ENCODE measurements at regions not wholly inside any gene's neighbourhood (a gene's known extent, or its start where the extent isn't known, plus 50 kb on each side); places are given as distances from the start of the nearest gene placed in this dataset.

DNA sequence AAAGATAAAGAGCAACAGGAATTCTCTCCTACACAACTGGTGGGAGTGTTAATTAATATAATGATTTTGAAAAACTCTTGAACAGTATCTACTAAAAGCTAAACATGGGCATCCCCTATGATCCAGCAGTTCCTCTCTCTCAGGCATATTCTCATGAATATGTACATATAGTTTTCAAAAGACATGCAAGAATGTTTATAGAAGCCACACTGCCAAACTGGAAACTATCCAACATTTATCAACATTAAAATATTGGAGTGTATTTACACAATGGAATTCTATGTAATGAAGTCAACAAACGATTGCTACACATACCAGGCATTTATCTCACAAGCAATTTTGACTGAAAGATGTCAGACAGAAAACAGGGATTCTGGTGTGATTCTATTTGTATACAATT is 404.5 kb upstream of the ANKRD30A start:
- 4 to 9% methylated on average over 1 of the region's 1 CpG for WGBS, 2 donors
- intact Hi-C loops (cut with DNase I; ENCODE audit: low total_unique reads), result no loop called here

DNA sequence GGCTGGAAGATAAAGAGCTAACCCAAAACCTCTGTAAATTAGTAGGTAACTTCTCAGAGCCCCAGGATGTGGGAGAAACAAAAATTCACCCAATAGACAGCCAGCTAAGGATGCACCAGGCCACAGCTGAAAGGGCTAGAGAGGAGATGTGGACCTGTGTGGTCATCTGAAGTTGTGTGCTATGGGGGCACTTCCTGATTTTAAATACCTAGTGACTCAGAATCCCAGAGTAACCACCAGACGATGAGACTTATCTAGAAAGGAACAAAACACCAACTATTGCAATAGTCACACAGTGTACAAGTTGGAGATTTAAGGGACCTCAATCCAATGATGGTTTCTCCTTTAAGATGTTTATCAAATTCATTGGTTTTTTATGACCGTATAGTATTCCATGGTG is 408.3 kb upstream of the ANKRD30A start:
- no peak for DNase-seq (ENCODE audit: low spot score in 2 of 2)
- intact Hi-C loops (cut with DNase I; ENCODE audit: low total_unique reads), result no loop called here
- H3K4me3 ChIP-seq (ENCODE audit: low read depth, poor library complexity, severe bottlenecking), result no peak overlapping the region
- TF ChIP-seq, protein P1, sequence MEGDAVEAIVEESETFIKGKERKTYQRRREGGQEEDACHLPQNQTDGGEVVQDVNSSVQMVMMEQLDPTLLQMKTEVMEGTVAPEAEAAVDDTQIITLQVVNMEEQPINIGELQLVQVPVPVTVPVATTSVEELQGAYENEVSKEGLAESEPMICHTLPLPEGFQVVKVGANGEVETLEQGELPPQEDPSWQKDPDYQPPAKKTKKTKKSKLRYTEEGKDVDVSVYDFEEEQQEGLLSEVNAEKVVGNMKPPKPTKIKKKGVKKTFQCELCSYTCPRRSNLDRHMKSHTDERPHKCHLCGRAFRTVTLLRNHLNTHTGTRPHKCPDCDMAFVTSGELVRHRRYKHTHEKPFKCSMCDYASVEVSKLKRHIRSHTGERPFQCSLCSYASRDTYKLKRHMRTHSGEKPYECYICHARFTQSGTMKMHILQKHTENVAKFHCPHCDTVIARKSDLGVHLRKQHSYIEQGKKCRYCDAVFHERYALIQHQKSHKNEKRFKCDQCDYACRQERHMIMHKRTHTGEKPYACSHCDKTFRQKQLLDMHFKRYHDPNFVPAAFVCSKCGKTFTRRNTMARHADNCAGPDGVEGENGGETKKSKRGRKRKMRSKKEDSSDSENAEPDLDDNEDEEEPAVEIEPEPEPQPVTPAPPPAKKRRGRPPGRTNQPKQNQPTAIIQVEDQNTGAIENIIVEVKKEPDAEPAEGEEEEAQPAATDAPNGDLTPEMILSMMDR (IDR thresholded peaks at IDR 0.05), result no peak
- no peak for TF ChIP-seq POLR2A (IDR thresholded peaks at IDR 0.05)
- 86 to 91% methylated on average over 2 of the region's 2 CpGs for WGBS, 2 donors

More for the DNA sequence above, 404.5 kb upstream of the ANKRD30A start:
- no peak for DNase-seq (ENCODE audit: low spot score in 2 of 2)
- TF ChIP-seq POLR2A (IDR thresholded peaks at IDR 0.05), result no peak
- TF ChIP-seq, protein P1 (IDR thresholded peaks at IDR 0.05), result no peak
- no peak overlapping the region for H3K4me3 ChIP-seq (ENCODE audit: low read depth, poor library complexity, severe bottlenecking)

DNA sequence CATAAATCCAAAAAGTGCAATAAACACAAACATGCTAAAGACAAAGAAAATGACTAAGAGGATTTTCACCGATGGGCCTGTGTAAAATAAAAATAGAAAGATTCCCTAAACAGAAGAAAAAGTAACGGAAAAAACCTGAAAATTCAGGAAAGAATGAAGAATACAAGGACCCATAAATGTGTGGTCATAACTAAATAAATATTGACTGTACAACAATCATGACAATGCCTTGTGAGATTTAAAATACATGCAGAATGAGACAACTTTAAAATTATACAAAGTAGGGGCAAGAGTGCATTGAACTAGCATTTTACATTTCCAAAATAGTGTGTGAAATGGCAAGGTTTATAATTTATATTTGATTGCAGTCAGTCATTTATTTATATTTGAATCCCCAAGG is 409.1 kb upstream of the ANKRD30A start:
- intact Hi-C loops (cut with DNase I; ENCODE audit: low total_unique reads), result no loop called here
- 81 to 89% methylated on average over 2 of the region's 2 CpGs for WGBS, 2 donors
- TF ChIP-seq POLR2A (IDR thresholded peaks at IDR 0.05), result no peak
- TF ChIP-seq, protein P1 (IDR thresholded peaks at IDR 0.05), result no peak
- no peak overlapping the region for H3K4me3 ChIP-seq (ENCODE audit: low read depth, poor library complexity, severe bottlenecking)
- no peak for DNase-seq (ENCODE audit: low spot score in 2 of 2)

DNA sequence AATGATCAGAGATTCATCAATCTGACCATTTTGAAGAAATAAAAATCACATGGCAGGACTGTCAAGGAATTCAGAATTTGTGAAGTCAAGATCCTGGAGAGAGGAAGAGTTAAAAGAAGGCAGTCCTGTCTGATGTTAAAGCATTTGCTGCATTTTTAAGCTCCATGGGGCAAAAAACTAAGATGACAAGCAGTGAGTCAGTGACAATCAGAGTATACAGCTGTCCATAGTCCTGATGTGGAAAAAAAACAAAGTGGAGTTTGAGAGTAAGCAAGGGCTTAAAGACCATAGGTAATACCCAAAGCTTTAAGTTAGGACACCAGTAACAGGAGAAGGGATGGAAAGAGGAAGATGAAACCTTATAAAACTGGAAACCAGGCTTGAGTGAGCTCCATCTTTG is 412.7 kb upstream of the ANKRD30A start:
- no peak for TF ChIP-seq POLR2A (IDR thresholded peaks at IDR 0.05)
- TF ChIP-seq, protein P1 (IDR thresholded peaks at IDR 0.05), result no peak
- intact Hi-C loops (cut with DNase I; ENCODE audit: low total_unique reads), result no loop called here
- DNase-seq (ENCODE audit: low spot score in 2 of 2), result no peak
- H3K4me3 ChIP-seq (ENCODE audit: low read depth, poor library complexity, severe bottlenecking), result no peak overlapping the region

DNA sequence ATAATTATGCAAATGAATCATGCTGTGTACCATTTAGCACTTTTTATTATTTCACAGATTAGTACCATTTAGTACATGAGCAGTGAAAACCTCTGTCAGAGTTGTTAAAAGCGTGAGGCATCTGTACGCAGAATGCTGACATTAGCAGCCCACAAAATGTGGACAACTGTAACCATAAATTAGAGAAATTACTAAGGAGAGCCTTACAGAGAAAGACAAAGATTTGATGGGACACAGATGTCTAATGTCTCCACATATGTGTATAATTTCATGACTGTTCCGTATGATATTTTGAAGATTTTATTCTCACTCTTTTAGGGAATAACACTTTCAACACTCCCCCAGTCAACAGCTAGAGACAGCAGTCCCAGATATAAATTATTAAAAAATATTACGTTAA is 414.0 kb upstream of the ANKRD30A start:
- intact Hi-C loops (cut with DNase I; ENCODE audit: low total_unique reads), result no loop called here

DNA sequence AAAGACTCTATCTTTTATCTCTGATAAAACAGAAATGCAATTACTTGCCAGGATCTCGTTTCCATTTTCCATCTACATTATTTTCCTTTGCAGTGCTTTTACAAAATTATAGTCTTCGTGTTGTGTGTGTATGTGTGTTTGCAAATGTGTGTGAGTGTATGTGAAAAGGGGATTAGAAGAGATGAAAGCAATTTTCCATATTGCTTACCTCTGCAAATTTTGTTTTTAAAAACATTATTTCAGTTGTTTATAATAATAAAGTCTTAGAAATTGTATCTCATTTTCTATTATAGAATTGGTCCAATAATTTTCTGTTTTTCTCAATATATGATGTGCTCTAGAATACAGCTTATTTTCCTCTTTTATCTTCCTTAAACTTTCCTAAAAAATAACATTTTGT is 421.3 kb upstream of the ANKRD30A start:
- H3K4me3 ChIP-seq (ENCODE audit: low read depth, poor library complexity, severe bottlenecking), result no peak overlapping the region
- intact Hi-C loops (cut with DNase I; ENCODE audit: low total_unique reads), result no loop called here
- DNase-seq (ENCODE audit: low spot score in 2 of 2), result no peak
- WGBS, 2 donors, result 69% methylated on average over 2 of the region's 2 CpGs
- TF ChIP-seq, protein P1 (IDR thresholded peaks at IDR 0.05), result no peak
- TF ChIP-seq POLR2A (IDR thresholded peaks at IDR 0.05), result no peak

More for the DNA sequence above, 414.0 kb upstream of the ANKRD30A start:
- DNase-seq (ENCODE audit: low spot score in 2 of 2), result no peak
- H3K4me3 ChIP-seq (ENCODE audit: low read depth, poor library complexity, severe bottlenecking), result no peak overlapping the region
- no peak for TF ChIP-seq POLR2A (IDR thresholded peaks at IDR 0.05)
- TF ChIP-seq, protein P1 (IDR thresholded peaks at IDR 0.05), result no peak
- 60 to 75% methylated on average over 4 of the region's 4 CpGs for WGBS, 2 donors

Data from lower leg skin (tissue), 4 donors.